BJ (cell line): ENCODE measurements at regions not wholly inside any gene's neighbourhood (a gene's known extent, or its start where the extent isn't known, plus 50 kb on each side); places are given as distances from the start of the nearest gene placed in this dataset.

Source experiments
- CTCF ChIA-PET: fragments of 350-600 bp; formaldehyde crosslinking; extraction: SDS; loops from one replicate; lab custom pipeline; 2021; ENCODE audit warnings: antibody characterized with exemption, inconsistent platforms; lab: Yijun Ruan, JAX
- POLR2A ChIA-PET: fragments of 300-600 bp; sonication (Branson Sonifier 250); formaldehyde crosslinking; extraction: SDS; loops from one replicate; lab custom pipeline; 2021; ENCODE audit warnings: antibody characterized with exemption; lab: Charles Lee
- DNase-seq: peaks from one replicate; pipeline ENCODE4 v3.0.0-alpha.2; 2011; ENCODE audit warnings: low read depth
- H3K27me3 ChIP-seq: 2 replicates; pipeline ENCODE4 v1.6.0; 2011; ENCODE audit warnings: low read length; ENCODE audit not compliant: control insufficient read depth, insufficient read depth
- H3K36me3 ChIP-seq: 2 replicates; pipeline ENCODE4 v1.5.1; 2011; ENCODE audit warnings: low read length; ENCODE audit not compliant: control insufficient read depth, insufficient read depth
- H3K4me3 ChIP-seq: 2 replicates; pipeline ENCODE4 v1.5.1; 2011; ENCODE audit warnings: low read depth, mild to moderate bottlenecking, control low read depth, low read length
- TF ChIP-seq, protein P1 (sequence below): IDR thresholded peaks from 2 replicates; pipeline ENCODE4 v1.5.1; 2011; ENCODE audit warnings: low read depth, mild to moderate bottlenecking, control low read depth, inconsistent platforms, low read length, moderate library complexity; ENCODE audit not compliant: insufficient read depth

DNA sequence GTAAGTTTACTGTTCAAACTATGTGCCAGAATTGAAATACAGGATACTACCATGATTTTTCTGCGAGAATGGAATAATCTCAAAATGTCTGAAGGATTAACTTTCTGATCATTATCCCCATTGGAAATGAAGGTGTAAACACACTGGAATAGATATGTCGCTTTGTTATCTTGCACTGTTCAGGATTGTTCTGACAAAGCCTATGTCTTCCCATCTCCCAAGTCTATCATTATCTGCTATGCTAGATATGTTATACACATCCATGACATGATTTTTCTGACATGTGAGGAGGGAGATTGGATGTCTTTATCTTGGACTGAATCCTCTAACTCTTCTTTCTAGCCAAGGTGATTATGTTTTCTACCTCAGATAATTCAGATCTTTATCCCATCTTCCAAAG is 1239.3 kb upstream of the ADGRL4 start:
- POLR2A ChIA-PET = no interaction called here
- TF ChIP-seq, protein P1, sequence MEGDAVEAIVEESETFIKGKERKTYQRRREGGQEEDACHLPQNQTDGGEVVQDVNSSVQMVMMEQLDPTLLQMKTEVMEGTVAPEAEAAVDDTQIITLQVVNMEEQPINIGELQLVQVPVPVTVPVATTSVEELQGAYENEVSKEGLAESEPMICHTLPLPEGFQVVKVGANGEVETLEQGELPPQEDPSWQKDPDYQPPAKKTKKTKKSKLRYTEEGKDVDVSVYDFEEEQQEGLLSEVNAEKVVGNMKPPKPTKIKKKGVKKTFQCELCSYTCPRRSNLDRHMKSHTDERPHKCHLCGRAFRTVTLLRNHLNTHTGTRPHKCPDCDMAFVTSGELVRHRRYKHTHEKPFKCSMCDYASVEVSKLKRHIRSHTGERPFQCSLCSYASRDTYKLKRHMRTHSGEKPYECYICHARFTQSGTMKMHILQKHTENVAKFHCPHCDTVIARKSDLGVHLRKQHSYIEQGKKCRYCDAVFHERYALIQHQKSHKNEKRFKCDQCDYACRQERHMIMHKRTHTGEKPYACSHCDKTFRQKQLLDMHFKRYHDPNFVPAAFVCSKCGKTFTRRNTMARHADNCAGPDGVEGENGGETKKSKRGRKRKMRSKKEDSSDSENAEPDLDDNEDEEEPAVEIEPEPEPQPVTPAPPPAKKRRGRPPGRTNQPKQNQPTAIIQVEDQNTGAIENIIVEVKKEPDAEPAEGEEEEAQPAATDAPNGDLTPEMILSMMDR = no peak
- Histone ChIP-seq H3K4me3 (no peak overlapping the region), H3K36me3 (no peaks in the 10 kb centered on the region), H3K27me3 (no peaks in the 10 kb centered on the region)
- DNase-seq = no peak
- CTCF ChIA-PET = no interaction called here

DNA sequence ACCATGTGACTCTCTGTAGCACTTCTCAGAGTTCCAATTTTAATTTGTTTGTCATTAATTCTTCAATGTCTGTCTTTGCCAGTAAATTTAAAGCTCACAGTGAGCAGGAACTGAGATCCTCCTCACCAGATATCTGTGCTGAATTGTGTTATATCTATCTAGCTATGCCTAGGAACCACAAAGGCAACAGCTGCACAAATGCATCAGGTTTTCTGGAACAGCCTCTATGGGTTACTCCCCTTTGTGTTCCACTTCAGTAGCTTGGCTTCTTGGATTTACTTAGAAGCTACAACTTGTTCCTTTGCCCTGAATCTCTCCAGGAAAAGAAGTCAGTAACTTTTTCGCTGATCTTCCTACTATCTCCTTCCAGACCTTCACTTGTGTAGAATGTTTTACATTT is 1237.8 kb upstream of the ADGRL4 start:
- ChIA-PET POLR2A (no interaction called here), CTCF (no interaction called here)
- Histone ChIP-seq H3K4me3 (no peak overlapping the region), H3K36me3 (no peaks in the 10 kb centered on the region), H3K27me3 (no peaks in the 10 kb centered on the region)
- TF ChIP-seq, protein P1 = no peak
- no peak for DNase-seq

DNA sequence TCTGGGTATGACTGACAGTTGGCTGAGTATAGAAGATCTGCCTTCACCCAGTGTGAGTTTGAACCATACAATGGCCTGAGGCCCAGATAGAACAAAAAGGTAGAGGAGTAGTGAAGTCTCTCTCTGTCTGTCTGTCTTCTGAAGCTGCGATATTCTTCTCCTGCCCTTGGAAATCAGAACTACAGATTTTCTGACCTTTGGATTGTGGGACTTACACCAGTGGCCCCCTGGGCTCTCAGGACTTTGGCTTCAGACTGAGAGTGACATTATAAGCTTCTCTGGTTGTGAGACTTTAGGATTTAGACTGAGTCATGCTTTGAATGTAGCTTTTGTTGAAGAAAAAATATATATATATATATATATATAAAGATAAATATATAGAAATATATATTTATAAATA is 1235.0 kb upstream of the ADGRL4 start:
- DNase-seq = no peak
- Histone ChIP-seq H3K36me3 (no peaks in the 10 kb centered on the region), H3K27me3 (no peaks in the 10 kb centered on the region), H3K4me3 (no peak overlapping the region)
- ChIA-PET POLR2A (no interaction called here), CTCF (no interaction called here)
- TF ChIP-seq, protein P1 = no peak

DNA sequence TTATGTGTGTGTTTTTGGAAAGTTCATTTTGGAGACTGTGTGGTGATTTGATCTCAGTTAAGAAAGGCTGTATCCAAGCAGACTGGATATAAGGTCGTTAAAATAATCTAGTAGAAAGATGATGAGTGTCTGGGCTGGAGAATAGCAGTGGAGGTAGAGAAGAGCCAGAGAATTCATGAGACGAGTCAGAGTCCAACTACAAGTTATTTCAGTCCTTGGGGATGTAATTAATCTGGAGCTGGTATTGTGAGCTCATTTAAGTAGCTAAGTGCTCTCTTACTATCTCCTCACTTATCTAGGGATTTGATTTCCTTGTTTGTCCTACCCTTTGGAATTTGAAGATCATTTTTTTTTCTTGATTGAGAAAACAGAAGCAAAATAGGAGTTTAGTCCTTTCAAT is 1219.0 kb upstream of the ADGRL4 start:
- TF ChIP-seq, protein P1 = no peak
- H3K36me3 ChIP-seq = no peaks in the 10 kb centered on the region
- POLR2A ChIA-PET = no interaction called here
- CTCF ChIA-PET = interaction anchor here (1.4 kb wide), 1 partner anchor 8 kb away, joined by 3 read pairs; no protein-coding TSS in a partner anchor
- H3K4me3 ChIP-seq = no peak overlapping the region
- no peak for DNase-seq
- no peaks in the 10 kb centered on the region for H3K27me3 ChIP-seq

DNA sequence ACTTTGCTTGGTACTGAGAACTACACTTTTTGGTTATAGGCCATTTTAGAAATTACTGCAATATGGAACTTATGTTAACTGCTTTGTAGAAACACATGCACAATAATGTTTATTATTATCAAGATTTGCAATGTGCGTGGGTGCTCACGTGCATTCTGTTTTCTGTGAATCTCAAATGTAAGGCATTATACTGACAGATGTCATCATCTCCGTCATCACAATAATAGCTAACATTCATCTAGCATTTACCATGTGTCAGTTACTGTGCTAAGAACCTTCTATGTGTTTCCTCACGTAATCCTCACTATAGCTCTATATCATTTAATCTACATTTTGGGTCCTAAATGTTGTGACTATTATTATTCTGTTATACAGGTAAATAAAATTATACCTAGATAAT is 1214.8 kb upstream of the ADGRL4 start:
- no peak overlapping the region for H3K4me3 ChIP-seq
- ChIA-PET POLR2A (no interaction called here), CTCF (no interaction called here)
- TF ChIP-seq, protein P1 = no peak
- no peaks in the 10 kb centered on the region for H3K27me3 ChIP-seq
- no peaks in the 10 kb centered on the region for H3K36me3 ChIP-seq
- no peak for DNase-seq
